ENCODE measurements at regions not wholly inside any gene's neighbourhood (a gene's known extent, or its start where the extent isn't known, plus 50 kb on each side); places are given as distances from the start of the nearest gene placed in this dataset.

DNA sequence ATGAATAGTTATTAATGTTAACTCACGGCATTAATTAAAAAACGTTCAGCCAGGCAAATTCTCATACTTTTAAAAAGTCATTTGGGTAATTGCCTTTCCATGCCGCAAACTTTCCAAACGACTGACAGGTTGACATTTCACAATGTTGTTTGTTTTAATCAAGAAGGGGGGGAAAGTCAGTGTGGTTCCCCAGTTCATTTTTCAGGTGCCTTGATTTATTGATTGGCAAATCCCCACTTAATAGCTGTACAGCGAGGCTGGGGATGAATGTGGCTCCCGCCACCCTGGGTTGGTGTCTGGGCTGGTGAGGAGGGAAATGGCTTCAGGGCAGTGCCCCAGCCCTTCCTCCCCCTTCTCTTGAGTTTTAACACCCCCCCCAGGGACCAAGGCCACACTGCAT is 318.0 kb downstream of the SOX9 start:
- TF ChIP-seq, protein P1, sequence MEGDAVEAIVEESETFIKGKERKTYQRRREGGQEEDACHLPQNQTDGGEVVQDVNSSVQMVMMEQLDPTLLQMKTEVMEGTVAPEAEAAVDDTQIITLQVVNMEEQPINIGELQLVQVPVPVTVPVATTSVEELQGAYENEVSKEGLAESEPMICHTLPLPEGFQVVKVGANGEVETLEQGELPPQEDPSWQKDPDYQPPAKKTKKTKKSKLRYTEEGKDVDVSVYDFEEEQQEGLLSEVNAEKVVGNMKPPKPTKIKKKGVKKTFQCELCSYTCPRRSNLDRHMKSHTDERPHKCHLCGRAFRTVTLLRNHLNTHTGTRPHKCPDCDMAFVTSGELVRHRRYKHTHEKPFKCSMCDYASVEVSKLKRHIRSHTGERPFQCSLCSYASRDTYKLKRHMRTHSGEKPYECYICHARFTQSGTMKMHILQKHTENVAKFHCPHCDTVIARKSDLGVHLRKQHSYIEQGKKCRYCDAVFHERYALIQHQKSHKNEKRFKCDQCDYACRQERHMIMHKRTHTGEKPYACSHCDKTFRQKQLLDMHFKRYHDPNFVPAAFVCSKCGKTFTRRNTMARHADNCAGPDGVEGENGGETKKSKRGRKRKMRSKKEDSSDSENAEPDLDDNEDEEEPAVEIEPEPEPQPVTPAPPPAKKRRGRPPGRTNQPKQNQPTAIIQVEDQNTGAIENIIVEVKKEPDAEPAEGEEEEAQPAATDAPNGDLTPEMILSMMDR (IDR thresholded peaks at IDR 0.05): no peak
- no peak for ATAC-seq (ENCODE audit: low FRiP score)
- DNase-seq (ENCODE audit: low spot score): no peak

DNA sequence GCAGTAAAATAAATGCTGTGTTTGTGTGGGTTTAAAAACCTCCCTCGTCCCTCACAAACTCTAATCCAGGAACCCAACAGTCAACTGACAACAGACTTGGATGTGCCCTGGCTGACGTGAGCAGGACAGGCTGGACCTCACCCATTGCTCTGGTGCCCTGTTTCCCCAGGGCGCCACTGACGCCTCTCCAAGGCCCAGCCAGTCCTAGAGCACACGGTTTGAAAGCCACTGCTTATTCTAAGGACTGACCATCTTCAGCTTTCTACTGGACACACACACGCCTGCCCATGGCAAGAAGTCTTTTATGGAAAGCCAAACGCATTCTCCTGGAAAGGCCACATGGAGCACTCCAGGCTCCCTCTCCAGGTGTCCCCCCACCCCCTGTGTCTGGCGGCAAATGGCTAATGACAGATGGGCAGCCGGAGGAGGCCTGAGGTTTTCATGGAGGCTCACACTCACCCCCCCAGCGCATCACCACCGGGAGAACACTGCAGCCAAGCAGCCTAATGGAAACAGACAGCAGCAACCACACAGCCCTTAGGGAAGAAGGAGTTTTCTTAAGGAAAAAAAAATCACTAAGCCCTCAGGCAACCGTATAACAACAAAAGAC is 319.2 kb downstream of the SOX9 start:
- TF ChIP-seq, protein P1 (IDR thresholded peaks at IDR 0.05): no peak
- ATAC-seq (ENCODE audit: low FRiP score): no peak
- no peak for DNase-seq (ENCODE audit: low spot score)

DNA sequence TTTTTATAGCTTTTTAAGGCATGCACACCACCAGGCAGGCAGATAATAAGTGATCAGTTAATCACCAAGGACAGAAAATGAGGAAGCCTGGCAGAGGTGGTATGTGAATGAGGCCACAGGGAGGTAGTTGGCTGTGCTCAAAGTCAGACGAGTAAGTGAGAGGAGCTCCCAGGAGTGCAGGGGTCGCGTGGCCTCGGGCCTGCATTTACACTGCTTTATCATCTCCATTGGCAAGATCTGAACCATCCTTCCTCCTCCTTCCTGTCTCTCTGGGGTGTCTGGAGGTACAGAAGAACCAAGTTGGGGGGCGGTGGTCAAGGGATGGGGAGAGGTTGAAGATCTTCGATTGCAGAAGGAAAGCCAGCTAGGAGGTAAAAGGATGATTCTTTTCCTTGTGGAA is 320.1 kb downstream of the SOX9 start:
- TF ChIP-seq, protein P1 (IDR thresholded peaks at IDR 0.05): no peak
- ATAC-seq (ENCODE audit: low FRiP score): no peak
- no peak for DNase-seq (ENCODE audit: low spot score)

DNA sequence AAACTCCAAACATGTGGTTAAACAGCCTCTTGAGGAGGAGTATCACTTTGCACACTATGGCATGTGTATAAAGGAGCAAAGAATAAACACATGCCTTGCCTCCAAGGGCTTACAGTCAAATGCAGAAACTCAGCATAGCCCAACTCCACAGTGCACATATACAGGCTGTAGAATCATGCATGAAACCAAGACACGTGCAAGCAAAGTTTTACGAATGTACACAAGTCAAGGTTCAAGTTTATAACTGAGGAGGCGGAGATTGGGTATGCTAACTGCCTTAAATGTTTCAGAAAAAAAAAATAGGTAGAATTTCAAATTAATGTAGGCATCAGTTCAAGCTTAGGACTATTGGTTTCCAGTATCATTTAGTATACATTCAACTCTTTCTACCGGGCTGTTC is 321.1 kb downstream of the SOX9 start:
- no peak for DNase-seq (ENCODE audit: low spot score)
- ATAC-seq (ENCODE audit: low FRiP score): no peak
- TF ChIP-seq, protein P1 (IDR thresholded peaks at IDR 0.05): no peak

DNA sequence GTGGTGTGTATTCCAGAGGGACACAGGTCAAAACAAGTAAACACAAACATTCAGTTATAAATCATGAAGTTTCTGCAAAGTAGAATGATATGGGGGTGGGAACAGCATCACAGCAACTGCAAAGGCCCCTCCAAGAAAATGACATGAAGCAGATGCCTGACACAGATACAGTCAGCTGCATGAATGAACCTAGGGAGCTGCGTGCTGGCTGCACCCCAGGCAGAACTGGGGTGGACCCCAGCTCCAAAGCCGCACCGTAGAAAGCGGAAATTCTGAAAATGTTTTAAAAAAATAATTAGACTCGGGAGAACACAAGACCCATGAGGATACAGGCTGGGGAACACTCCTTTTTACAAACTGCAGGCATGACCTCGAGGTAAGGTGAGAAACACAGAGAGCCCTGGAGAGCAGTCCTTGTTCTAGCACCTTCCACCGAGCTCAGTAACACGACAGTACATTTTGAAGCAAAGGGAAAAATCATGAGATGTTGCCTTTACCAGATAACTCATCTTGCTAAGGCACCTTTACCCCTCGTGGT is 323.8 kb downstream of the SOX9 start:
- no peak for ATAC-seq (ENCODE audit: low FRiP score)
- TF ChIP-seq, protein P1 (IDR thresholded peaks at IDR 0.05): no peak
- DNase-seq (ENCODE audit: low spot score): no peak

DNA sequence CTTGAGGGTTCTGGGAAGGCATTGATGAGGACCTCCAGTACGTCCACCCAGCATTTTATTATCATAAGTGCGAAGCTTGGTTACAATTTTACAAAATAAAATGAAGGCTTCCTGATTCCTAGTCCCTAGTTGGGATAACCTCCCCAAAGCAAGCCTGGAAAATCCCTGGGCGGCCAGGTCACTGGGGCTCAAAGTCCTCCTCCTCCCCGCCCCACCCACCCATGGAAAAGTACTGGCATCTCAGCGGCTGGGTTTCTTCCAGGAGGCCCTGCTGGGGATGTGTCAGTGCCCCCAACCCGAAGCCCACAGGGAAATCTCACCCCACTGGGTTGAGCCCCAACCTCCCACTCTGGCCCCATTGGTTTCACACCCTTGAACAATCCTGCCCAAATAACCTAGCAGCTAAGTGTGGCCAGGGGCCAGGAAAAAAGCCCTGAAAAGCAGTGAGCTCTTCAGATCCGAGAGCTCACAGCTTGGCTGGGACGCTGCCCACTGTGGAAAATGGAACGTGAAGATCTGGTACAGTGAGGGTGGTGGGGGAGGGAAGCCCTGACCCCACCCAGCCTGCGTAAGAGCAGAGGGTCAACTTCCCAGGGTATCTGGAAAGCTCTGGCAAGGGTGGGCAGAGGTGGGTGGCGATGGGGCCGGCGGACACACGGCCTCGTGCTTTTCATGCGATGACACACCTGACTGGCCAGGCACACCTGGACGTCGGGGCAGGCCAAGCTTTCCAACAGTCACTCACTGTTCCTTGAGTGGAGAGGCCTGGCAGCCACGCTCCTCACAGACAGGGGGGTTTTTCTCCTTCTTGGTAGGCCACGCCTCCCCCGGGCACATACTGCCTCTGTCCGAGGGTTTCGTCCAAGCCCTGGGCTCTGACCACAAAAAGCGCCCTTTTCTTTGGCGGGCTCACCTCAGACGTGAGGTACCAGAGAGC is 324.5 kb downstream of the SOX9 start:
- no peak for DNase-seq (ENCODE audit: low spot score)
- no peak for ATAC-seq (ENCODE audit: low FRiP score)
- TF ChIP-seq, protein P1 (IDR thresholded peaks at IDR 0.05): no peak
